VCaP (cell line): ENCODE measurements at regions not wholly inside any gene's neighbourhood (a gene's known extent, or its start where the extent isn't known, plus 50 kb on each side); places are given as distances from the start of the nearest gene placed in this dataset.

Experiments
- H3K27ac ChIP-seq: fragments of 450-650 bp; 2 replicates; pipeline ENCODE4 v1.5.1; 2017
- TF ChIP-seq, protein P1 (sequence below): fragments of 450-650 bp; conservative IDR thresholded peaks from 2 replicates; pipeline ENCODE4 v1.5.1; 2017; ENCODE audit warnings: mild to moderate bottlenecking, moderate library complexity

DNA sequence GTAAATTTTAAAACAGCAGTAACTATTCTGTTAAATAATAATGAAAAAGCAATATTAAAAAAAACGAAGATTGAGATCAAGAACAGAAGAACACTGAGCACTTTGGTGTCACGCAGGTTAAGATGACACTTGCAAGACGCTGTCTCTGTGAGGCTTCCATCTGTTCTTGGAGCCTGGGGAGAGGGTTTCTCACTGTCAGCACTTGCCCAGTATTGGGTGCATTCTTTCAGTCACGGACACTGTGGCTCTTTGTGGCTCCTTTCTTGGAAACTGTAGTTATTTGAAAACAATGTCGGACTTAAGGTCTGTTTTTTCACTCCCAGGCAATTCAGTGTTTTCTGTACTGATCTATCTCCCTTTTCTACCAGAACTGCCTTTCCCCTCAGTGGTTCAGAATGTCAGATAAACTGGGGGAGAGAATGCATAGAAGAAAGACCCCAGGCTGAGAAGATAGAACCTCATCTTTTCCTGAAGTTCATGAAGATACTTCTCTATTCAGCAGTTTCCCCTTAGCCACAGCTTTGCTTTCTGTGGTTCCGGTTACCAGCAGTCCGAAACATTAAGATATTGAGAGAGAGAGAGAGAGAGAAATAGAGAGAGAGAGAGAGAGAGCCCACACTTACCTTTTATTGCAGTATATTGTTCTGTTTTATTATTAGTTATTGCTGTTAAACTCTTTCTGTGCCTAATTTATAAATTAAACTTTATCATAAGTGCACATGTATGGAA, 283.3 kb downstream of the DCDC2C start:
- H3K27ac ChIP-seq: no peak overlapping the region
- TF ChIP-seq, protein P1, sequence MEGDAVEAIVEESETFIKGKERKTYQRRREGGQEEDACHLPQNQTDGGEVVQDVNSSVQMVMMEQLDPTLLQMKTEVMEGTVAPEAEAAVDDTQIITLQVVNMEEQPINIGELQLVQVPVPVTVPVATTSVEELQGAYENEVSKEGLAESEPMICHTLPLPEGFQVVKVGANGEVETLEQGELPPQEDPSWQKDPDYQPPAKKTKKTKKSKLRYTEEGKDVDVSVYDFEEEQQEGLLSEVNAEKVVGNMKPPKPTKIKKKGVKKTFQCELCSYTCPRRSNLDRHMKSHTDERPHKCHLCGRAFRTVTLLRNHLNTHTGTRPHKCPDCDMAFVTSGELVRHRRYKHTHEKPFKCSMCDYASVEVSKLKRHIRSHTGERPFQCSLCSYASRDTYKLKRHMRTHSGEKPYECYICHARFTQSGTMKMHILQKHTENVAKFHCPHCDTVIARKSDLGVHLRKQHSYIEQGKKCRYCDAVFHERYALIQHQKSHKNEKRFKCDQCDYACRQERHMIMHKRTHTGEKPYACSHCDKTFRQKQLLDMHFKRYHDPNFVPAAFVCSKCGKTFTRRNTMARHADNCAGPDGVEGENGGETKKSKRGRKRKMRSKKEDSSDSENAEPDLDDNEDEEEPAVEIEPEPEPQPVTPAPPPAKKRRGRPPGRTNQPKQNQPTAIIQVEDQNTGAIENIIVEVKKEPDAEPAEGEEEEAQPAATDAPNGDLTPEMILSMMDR: no peak

GRCh38 chr2:4002841-4003403, 299.5 kb downstream of the DCDC2C start:
- H3K27ac ChIP-seq: no peak overlapping the region
- TF ChIP-seq, protein P1: no peak

- no peak overlapping the region for H3K27ac ChIP-seq
- TF ChIP-seq, protein P1: no peak
These were observed 308.8 kb downstream of the DCDC2C start for GRCh38 chr2:4012197-4012596.

GRCh38 chr2:4018535-4018934, 315.2 kb downstream of the DCDC2C start:
- H3K27ac ChIP-seq: no peak overlapping the region
- TF ChIP-seq, protein P1: no peak

GRCh38 chr2:4020153-4020552, 316.8 kb downstream of the DCDC2C start:
- TF ChIP-seq, protein P1: no peak
- no peak overlapping the region for H3K27ac ChIP-seq

- TF ChIP-seq, protein P1: no peak
- H3K27ac ChIP-seq: no peak overlapping the region
These were observed 317.3 kb downstream of the DCDC2C start for GRCh38 chr2:4020649-4021048.

DNA sequence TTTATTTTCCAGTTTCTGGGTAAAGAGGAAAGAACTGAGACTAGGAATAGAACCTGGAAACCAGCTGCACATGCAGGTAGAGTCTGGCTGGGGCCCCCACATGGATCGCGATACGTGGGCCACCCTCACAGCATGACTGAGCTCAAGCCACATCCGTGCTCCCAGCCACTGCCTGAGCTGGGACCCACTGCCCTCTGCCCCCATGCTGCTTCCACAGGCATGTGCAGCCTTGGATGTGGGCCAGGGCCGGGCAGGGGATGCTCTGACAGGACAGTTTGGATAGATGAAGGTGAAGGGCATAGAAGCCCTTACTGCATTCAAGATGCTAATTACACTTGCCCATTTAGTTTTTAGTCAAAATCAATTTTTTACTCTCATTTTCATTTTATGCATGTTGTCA, 321.2 kb downstream of the DCDC2C start:
- no peak overlapping the region for H3K27ac ChIP-seq
- TF ChIP-seq, protein P1: no peak
